ENCODE measurements at regions not wholly inside any gene's neighbourhood (a gene's known extent, or its start where the extent isn't known, plus 50 kb on each side); places are given as distances from the start of the nearest gene placed in this dataset.
A peak's percentile ranks its signal among the peaks of the same experiment; 100 is the strongest.
"Not testable (repeated sequence)": the region's sequence is repeated elsewhere in the genome, so short reads cannot be mapped to it uniquely, and the experiment has no call there.

DNA sequence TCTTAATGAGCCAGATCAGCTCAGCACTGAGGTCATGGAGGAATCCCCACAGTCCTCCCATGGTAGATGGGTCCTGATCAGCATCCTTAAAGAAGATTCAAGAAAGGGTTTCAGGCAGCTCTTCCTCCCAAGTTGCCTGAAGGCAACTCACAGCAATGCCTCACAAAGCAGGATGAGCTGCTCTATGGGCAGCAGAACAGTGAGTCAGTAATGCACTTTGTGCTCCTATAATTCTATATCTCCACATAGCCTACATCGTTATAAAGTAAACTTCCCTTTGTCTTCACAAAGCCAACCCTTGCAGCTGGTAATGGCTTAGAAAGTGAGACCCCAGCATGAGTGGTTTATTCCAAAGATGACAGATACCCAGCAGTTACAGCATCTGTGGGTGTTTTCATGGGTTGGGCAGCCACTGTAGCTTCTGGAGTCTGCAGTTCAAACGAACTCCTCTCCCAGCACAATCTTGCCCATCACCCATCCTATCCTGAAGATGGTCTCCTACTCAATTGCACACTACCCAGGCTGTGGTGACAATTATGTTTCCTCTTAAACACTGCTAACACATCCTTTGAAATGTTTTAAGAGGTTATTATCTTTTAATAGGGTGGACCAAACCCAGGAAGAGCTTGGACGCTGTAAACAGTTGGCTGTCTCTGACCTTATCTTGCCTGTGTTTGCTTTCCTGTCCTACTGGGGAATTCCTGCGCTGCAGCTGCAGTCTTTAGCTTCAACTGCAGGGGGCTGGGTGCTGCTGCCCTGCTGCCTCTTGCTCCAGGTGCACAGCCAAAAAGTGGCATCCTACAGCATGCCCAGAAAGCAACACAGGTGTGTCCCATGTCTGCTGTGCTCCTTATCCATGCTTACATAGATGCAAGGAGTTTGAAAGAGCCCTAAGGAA is 286.9 kb downstream of the ANAPC1 start:
- H3K4me1 ChIP-seq (ENCODE audit: insufficient read depth, low read length, poor library complexity, severe bottlenecking); H3K27ac ChIP-seq (ENCODE audit: low read depth, low read length, poor library complexity, severe bottlenecking); POLR2A ChIA-PET; H3K4me2 ChIP-seq (ENCODE audit: low read length); H4K20me1 ChIP-seq (ENCODE audit: insufficient read depth, low read length); BruUV-seq (replicated peaks); H3K4me3 ChIP-seq (ENCODE audit: low read depth, low read length, poor library complexity, severe bottlenecking); H3K36me3 ChIP-seq (ENCODE audit: insufficient read depth, low read length); intact Hi-C loops (cut with micrococcal nuclease; ENCODE audit: unreplicated experiment); H3K79me2 ChIP-seq (ENCODE audit: insufficient read depth, low read depth, low read length); DNase-seq (ENCODE audit: low spot score); H2AFZ ChIP-seq (ENCODE audit: low read length); H3K9me3 ChIP-seq (ENCODE audit: low read length); H3K9me2 ChIP-seq (ENCODE audit: insufficient read depth, low read length); CTCF ChIA-PET (ENCODE audit: unreplicated experiment): not testable (repeated sequence)
- TF ChIP-seq, protein P1, sequence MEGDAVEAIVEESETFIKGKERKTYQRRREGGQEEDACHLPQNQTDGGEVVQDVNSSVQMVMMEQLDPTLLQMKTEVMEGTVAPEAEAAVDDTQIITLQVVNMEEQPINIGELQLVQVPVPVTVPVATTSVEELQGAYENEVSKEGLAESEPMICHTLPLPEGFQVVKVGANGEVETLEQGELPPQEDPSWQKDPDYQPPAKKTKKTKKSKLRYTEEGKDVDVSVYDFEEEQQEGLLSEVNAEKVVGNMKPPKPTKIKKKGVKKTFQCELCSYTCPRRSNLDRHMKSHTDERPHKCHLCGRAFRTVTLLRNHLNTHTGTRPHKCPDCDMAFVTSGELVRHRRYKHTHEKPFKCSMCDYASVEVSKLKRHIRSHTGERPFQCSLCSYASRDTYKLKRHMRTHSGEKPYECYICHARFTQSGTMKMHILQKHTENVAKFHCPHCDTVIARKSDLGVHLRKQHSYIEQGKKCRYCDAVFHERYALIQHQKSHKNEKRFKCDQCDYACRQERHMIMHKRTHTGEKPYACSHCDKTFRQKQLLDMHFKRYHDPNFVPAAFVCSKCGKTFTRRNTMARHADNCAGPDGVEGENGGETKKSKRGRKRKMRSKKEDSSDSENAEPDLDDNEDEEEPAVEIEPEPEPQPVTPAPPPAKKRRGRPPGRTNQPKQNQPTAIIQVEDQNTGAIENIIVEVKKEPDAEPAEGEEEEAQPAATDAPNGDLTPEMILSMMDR (conservative IDR thresholded peaks at IDR 0.05; ENCODE audit: low read length) = peak; percentile 32; the same call in 1 of the 2 replicates

DNA sequence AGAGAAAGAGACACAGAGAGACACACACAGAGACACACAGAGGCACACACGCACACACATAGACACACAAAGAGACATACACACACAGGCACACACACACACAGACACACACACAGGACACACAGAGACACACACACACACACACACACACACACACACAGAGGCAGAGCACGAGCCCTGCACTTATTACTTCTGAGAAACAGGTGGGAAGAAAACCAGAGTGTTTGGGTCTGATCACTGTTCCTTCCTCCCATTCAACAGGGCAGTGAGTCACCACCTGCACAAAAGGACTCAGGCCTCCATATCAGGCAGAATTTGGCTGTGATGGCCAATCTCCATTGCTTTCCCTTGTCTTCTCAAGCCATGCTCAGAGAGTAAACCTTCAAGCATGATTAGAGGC is 285.0 kb downstream of the ANAPC1 start:
- CTCF ChIA-PET (ENCODE audit: unreplicated experiment); H4K20me1 ChIP-seq (ENCODE audit: insufficient read depth, low read length); H3K4me3 ChIP-seq (ENCODE audit: low read depth, low read length, poor library complexity, severe bottlenecking); intact Hi-C loops (cut with micrococcal nuclease; ENCODE audit: unreplicated experiment); H3K36me3 ChIP-seq (ENCODE audit: insufficient read depth, low read length); DNase-seq (ENCODE audit: low spot score); H3K27ac ChIP-seq (ENCODE audit: low read depth, low read length, poor library complexity, severe bottlenecking); POLR2A ChIA-PET; H3K9me3 ChIP-seq (ENCODE audit: low read length); H3K4me2 ChIP-seq (ENCODE audit: low read length); H2AFZ ChIP-seq (ENCODE audit: low read length); H3K9me2 ChIP-seq (ENCODE audit: insufficient read depth, low read length); H3K79me2 ChIP-seq (ENCODE audit: insufficient read depth, low read depth, low read length); BruUV-seq (replicated peaks); H3K4me1 ChIP-seq (ENCODE audit: insufficient read depth, low read length, poor library complexity, severe bottlenecking): not testable (repeated sequence)

DNA sequence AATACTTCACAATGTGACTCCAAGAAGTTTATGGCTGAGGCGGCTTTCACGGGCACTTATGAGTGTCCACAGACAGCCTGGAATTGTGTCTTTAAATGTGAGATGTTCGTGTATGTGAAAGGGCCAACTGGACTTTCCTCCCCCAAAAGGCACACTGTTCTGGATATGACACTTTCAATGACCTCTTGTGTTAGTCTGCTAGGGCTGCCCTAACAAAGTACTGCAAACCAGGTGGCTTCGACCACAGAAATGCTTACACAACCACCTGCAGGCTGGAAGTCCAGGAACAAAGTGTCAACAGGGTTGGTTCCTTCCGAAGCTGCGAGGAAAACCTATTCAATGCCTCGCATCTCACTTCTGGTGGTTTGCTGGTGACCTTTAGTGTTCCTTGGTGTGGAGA is 281.7 kb downstream of the ANAPC1 start:
- H4K20me1 ChIP-seq (ENCODE audit: insufficient read depth, low read length); H3K4me3 ChIP-seq (ENCODE audit: low read depth, low read length, poor library complexity, severe bottlenecking); H3K79me2 ChIP-seq (ENCODE audit: insufficient read depth, low read depth, low read length); DNase-seq (ENCODE audit: low spot score); H3K27ac ChIP-seq (ENCODE audit: low read depth, low read length, poor library complexity, severe bottlenecking); H3K4me1 ChIP-seq (ENCODE audit: insufficient read depth, low read length, poor library complexity, severe bottlenecking); H3K9me3 ChIP-seq (ENCODE audit: low read length); H3K9me2 ChIP-seq (ENCODE audit: insufficient read depth, low read length); H2AFZ ChIP-seq (ENCODE audit: low read length); intact Hi-C loops (cut with micrococcal nuclease; ENCODE audit: unreplicated experiment); POLR2A ChIA-PET; H3K4me2 ChIP-seq (ENCODE audit: low read length); H3K36me3 ChIP-seq (ENCODE audit: insufficient read depth, low read length); BruUV-seq (replicated peaks); CTCF ChIA-PET (ENCODE audit: unreplicated experiment): not testable (repeated sequence)

DNA sequence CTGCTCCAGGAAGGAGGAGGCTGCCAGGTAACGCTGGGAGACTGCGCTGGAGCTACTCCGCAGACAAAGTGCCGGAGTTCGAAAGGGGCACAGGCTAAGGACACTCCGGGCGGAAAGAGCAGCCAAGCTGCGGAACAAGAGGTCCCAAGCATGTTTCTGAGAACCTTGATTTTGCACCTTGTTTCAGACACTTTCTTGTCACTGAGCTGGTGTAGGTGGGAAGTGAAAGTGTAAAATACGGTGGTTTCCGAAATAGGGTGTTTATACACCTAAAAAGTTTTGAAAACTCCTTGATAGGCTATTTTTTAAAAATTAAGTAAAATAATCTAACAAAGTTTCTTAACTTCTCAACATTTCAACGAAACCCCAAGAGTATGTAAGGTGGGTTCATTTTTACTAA is 278.2 kb downstream of the ANAPC1 start:
- intact Hi-C loops (cut with micrococcal nuclease; ENCODE audit: unreplicated experiment); H3K4me3 ChIP-seq (ENCODE audit: low read depth, low read length, poor library complexity, severe bottlenecking); H3K9me2 ChIP-seq (ENCODE audit: insufficient read depth, low read length); H4K20me1 ChIP-seq (ENCODE audit: insufficient read depth, low read length); H3K79me2 ChIP-seq (ENCODE audit: insufficient read depth, low read depth, low read length); BruUV-seq (replicated peaks); CTCF ChIA-PET (ENCODE audit: unreplicated experiment); H3K9me3 ChIP-seq (ENCODE audit: low read length); H3K4me1 ChIP-seq (ENCODE audit: insufficient read depth, low read length, poor library complexity, severe bottlenecking); POLR2A ChIA-PET; H2AFZ ChIP-seq (ENCODE audit: low read length); H3K4me2 ChIP-seq (ENCODE audit: low read length); H3K36me3 ChIP-seq (ENCODE audit: insufficient read depth, low read length); DNase-seq (ENCODE audit: low spot score); H3K27ac ChIP-seq (ENCODE audit: low read depth, low read length, poor library complexity, severe bottlenecking): not testable (repeated sequence)

DNA sequence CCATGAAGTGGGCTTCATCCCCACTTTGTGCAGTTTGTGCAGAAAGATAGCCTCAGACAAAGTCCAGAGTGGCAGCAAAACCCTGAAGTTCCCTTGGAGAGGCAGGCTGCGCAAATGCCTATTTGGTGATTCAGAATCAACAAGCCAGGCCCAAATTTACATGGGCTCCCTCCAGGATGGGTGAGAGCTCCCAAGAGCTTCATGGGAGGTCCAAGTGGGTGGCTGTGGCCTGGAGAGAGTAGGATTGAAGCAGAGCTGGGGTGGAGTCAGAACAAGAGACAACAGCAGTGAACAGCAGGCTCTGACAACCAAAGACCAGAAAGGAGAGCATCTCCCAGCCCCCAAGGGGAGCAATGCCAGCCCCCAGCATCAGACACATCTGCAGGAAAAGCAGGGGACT is 277.4 kb downstream of the ANAPC1 start:
- H4K20me1 ChIP-seq (ENCODE audit: insufficient read depth, low read length); H3K36me3 ChIP-seq (ENCODE audit: insufficient read depth, low read length); H2AFZ ChIP-seq (ENCODE audit: low read length); H3K9me3 ChIP-seq (ENCODE audit: low read length); H3K4me2 ChIP-seq (ENCODE audit: low read length); DNase-seq (ENCODE audit: low spot score); intact Hi-C loops (cut with micrococcal nuclease; ENCODE audit: unreplicated experiment); BruUV-seq (replicated peaks); H3K27ac ChIP-seq (ENCODE audit: low read depth, low read length, poor library complexity, severe bottlenecking); H3K4me3 ChIP-seq (ENCODE audit: low read depth, low read length, poor library complexity, severe bottlenecking); H3K9me2 ChIP-seq (ENCODE audit: insufficient read depth, low read length); CTCF ChIA-PET (ENCODE audit: unreplicated experiment); H3K79me2 ChIP-seq (ENCODE audit: insufficient read depth, low read depth, low read length); POLR2A ChIA-PET: not testable (repeated sequence)
- peaks cover 14% of the 10 kb centered on the region for H3K4me1 ChIP-seq (ENCODE audit: insufficient read depth, low read length, poor library complexity, severe bottlenecking)

DNA sequence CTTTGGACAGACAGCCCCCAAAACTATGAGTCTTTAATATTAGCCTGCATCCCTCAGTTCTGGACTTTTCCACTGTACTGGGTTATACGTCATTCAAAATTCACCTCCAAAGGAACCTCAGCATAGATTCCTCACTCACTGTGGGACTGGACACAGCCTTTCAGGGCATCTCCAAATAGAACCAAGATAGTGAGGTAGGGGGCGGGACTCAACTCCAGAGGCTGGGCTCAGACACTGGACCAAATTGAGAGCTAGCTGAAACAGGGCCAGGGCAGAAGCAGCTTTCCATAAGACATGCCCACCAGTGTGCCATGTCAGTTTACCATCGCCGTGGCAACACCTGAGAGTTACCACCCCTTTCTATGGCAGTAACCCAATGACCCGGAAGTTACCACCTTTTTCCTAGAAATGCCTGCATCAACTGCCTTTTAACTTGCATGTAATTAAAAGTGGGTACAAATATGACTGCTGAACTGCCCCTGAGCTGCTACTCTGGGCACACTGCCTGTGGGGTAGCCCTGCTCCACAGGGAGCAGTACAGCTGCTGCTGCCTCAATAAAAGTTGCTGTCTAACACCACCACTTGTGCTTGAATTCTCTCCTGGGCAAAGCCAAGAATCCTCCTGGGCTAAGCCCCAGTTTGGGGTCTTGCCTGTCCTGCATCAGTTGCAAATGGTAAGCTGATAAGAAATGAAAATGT is 274.7 kb downstream of the ANAPC1 start:
- H3K9me3 ChIP-seq (ENCODE audit: low read length); H3K27ac ChIP-seq (ENCODE audit: low read depth, low read length, poor library complexity, severe bottlenecking); intact Hi-C loops (cut with micrococcal nuclease; ENCODE audit: unreplicated experiment); DNase-seq (ENCODE audit: low spot score); H4K20me1 ChIP-seq (ENCODE audit: insufficient read depth, low read length); H3K36me3 ChIP-seq (ENCODE audit: insufficient read depth, low read length); H2AFZ ChIP-seq (ENCODE audit: low read length); H3K9me2 ChIP-seq (ENCODE audit: insufficient read depth, low read length); CTCF ChIA-PET (ENCODE audit: unreplicated experiment); H3K79me2 ChIP-seq (ENCODE audit: insufficient read depth, low read depth, low read length); H3K4me2 ChIP-seq (ENCODE audit: low read length); BruUV-seq (replicated peaks); H3K4me3 ChIP-seq (ENCODE audit: low read depth, low read length, poor library complexity, severe bottlenecking); POLR2A ChIA-PET: not testable (repeated sequence)
- H3K4me1 ChIP-seq (ENCODE audit: insufficient read depth, low read length, poor library complexity, severe bottlenecking) = peaks cover 14% of the 10 kb centered on the region
